ENCODE measurements at regions not wholly inside any gene's neighbourhood (a gene's known extent, or its start where the extent isn't known, plus 50 kb on each side); places are given as distances from the start of the nearest gene placed in this dataset.

- no peak overlapping the region for H3K9ac ChIP-seq (ENCODE audit: control insufficient read depth, extremely low read depth, insufficient read depth, low read length)
- FAIRE-seq (no peak), DNase-seq (ENCODE audit: low read depth, low spot score) (no peak)
- H3K4me3 ChIP-seq (ENCODE audit: control insufficient read depth in 2 of 3, extremely low read depth in 1 of 3, insufficient read depth in 2 of 3, low read depth in 1 of 3, low read length in 3 of 3), result no peak overlapping the region
- no peaks in the 10 kb centered on the region for H3K9me1 ChIP-seq (ENCODE audit: control insufficient read depth, extremely low read depth, insufficient read depth, low read length)
- dilution Hi-C loops (cut with MboI; ENCODE audit: extremely low pct_ligation_motif_present, low sequenced_read_pairs), result no loop called here
- TF ChIP-seq CTCF (optimal IDR thresholded peaks at IDR 0.05 in 1 of 3, IDR thresholded peaks at IDR 0.05 in 1 of 3, conservative IDR thresholded peaks at IDR 0.05 in 1 of 3; ENCODE audit: extremely low read depth in 1 of 3, insufficient read depth in 2 of 3, low read length in 3 of 3) (no peak), EZH2 (IDR thresholded peaks at IDR 0.05; ENCODE audit: low read length) (no peak)
- no peaks in the 10 kb centered on the region for H4K20me1 ChIP-seq (ENCODE audit: control insufficient read depth, extremely low read depth, insufficient read depth, low read length)
- H3K36me3 ChIP-seq (ENCODE audit: control insufficient read depth in 2 of 2, extremely low read depth in 1 of 2, insufficient read depth in 2 of 2, low read length in 2 of 2), result no peaks in the 10 kb centered on the region
- no peaks in the 10 kb centered on the region for H3K4me1 ChIP-seq (ENCODE audit: control insufficient read depth, extremely low read depth, insufficient read depth, low read length)
- H3K27me3 ChIP-seq (ENCODE audit: control insufficient read depth, extremely low read depth, insufficient read depth, low read length), result no peaks in the 10 kb centered on the region
- H3K9me3 ChIP-seq (ENCODE audit: control insufficient read depth, low read depth, low read length), result no peaks in the 10 kb centered on the region
- H3K4me2 ChIP-seq (ENCODE audit: control insufficient read depth, extremely low read depth, insufficient read depth, low read depth, low read length), result no peak overlapping the region
- H3K79me2 ChIP-seq (ENCODE audit: control insufficient read depth, insufficient read depth, low read length), result no peaks in the 10 kb centered on the region
- no peak overlapping the region for H3K27ac ChIP-seq (ENCODE audit: control insufficient read depth, insufficient read depth, low read length)
- no peak overlapping the region for H2AFZ ChIP-seq (ENCODE audit: control insufficient read depth, low read length)
Observed at GRCh38 chr1:95625224-95625623, 391.2 kb downstream of the RWDD3 start.

- Histone ChIP-seq H4K20me1 (ENCODE audit: control insufficient read depth, extremely low read depth, insufficient read depth, low read length) (no peaks in the 10 kb centered on the region), H3K27ac (ENCODE audit: control insufficient read depth, insufficient read depth, low read length) (no peak overlapping the region), H3K9me1 (ENCODE audit: control insufficient read depth, extremely low read depth, insufficient read depth, low read length) (no peaks in the 10 kb centered on the region), H3K4me3 (ENCODE audit: control insufficient read depth in 2 of 3, extremely low read depth in 1 of 3, insufficient read depth in 2 of 3, low read depth in 1 of 3, low read length in 3 of 3) (no peak overlapping the region), H3K79me2 (ENCODE audit: control insufficient read depth, insufficient read depth, low read length) (no peaks in the 10 kb centered on the region), H3K27me3 (ENCODE audit: control insufficient read depth, extremely low read depth, insufficient read depth, low read length) (no peaks in the 10 kb centered on the region), H2AFZ (ENCODE audit: control insufficient read depth, low read length) (no peak overlapping the region), H3K4me1 (ENCODE audit: control insufficient read depth, extremely low read depth, insufficient read depth, low read length) (no peaks in the 10 kb centered on the region), H3K36me3 (ENCODE audit: control insufficient read depth in 2 of 2, extremely low read depth in 1 of 2, insufficient read depth in 2 of 2, low read length in 2 of 2) (no peaks in the 10 kb centered on the region), H3K9me3 (ENCODE audit: control insufficient read depth, low read depth, low read length) (no peaks in the 10 kb centered on the region), H3K9ac (ENCODE audit: control insufficient read depth, extremely low read depth, insufficient read depth, low read length) (no peak overlapping the region), H3K4me2 (ENCODE audit: control insufficient read depth, extremely low read depth, insufficient read depth, low read depth, low read length) (no peak overlapping the region)
- no peak for DNase-seq (ENCODE audit: low read depth, low spot score)
- dilution Hi-C loops (cut with MboI; ENCODE audit: extremely low pct_ligation_motif_present, low sequenced_read_pairs), result no loop called here
- TF ChIP-seq CTCF (optimal IDR thresholded peaks at IDR 0.05 in 1 of 3, IDR thresholded peaks at IDR 0.05 in 1 of 3, conservative IDR thresholded peaks at IDR 0.05 in 1 of 3; ENCODE audit: extremely low read depth in 1 of 3, insufficient read depth in 2 of 3, low read length in 3 of 3) (no peak), EZH2 (IDR thresholded peaks at IDR 0.05; ENCODE audit: low read length) (no peak)
- FAIRE-seq, result no peak
Observed at GRCh38 chr1:95627244-95627643, 393.2 kb downstream of the RWDD3 start.

Measured in keratinocyte (primary cell).